GM18502 (cell line): ENCODE measurements at regions not wholly inside any gene's neighbourhood (a gene's known extent, or its start where the extent isn't known, plus 50 kb on each side); places are given as distances from the start of the nearest gene placed in this dataset.

Experiments
- ATAC-seq: cut with Tn5 transposase; IDR thresholded peaks from one replicate; pipeline ENCODE4 v1.9.1; 2021; ENCODE audit warnings: mild to moderate bottlenecking; ENCODE audit not compliant: unreplicated experiment, poor library complexity

DNA sequence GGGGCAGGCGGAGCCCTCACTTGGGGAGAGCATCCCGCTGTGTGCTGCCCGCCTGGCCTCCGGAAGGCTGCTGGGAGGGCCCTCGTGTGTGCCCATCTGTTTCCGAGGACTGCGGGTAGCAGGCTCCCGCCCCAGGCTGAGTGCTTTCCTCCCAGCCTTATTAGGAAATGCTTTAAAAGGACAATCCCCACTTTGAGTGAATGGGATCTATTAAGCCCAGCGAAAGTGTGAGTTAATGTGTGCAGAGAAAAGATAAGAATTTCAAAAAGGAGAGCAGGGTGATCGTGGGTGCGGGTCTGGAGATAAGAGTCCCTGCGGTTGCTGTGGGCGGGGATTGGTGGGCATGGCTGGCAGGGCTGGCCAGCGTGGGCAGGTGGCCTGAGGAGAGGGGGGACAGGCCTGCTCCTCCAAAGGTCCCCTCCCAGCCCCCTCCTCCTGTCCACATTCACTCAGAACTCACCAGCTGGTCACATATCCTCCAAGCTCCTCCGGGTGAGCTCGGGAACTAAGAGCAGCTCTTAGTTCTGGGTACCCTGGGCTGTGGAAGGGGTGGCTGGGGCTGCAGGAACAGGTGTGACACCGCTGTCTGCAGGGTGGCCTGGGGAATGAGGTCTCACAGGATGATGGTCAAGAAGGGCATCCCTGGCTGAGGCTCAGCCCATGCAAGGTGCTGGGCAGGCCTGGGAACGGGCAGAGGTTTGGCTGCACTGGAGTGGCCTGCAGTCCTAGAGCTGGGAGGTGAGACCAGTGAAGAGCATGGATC lies 1260.3 kb downstream of the BRD1 start:
- ATAC-seq, result no peak

- ATAC-seq, result no peak
Measured at GRCh38 chr22:48566741-48567140, 1260.9 kb downstream of the BRD1 start.

DNA sequence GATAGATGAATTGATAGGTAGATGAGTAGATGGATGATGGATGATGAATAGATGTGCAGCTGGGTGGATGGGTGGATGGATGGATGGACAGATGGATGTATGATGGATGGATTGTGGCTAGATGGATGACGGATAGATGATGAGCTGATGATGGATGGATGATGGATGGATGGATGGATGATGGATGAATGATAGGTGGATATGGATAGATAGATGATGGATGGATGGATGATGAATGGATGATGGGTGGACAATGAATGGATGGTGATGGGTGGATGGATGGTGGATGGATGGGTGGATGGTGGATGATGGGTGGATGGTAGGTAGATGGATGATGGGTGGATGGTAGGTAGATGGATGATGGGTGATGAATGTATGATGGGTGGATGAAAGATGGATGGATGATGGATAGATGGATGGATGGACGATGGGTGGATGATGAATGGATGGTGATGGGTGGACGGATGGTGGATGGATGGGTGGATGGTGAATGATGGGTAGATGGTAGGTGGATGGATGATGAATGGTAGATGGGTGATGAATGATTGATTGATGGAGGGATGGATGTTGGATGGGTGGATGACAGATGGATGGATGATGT lies 1261.7 kb downstream of the BRD1 start:
- no peak for ATAC-seq

- no peak for ATAC-seq
Measured at GRCh38 chr22:48564995-48565394, 1262.7 kb downstream of the BRD1 start.

- ATAC-seq, result no peak
Measured at GRCh38 chr22:48563966-48564330, 1263.7 kb downstream of the BRD1 start.

DNA sequence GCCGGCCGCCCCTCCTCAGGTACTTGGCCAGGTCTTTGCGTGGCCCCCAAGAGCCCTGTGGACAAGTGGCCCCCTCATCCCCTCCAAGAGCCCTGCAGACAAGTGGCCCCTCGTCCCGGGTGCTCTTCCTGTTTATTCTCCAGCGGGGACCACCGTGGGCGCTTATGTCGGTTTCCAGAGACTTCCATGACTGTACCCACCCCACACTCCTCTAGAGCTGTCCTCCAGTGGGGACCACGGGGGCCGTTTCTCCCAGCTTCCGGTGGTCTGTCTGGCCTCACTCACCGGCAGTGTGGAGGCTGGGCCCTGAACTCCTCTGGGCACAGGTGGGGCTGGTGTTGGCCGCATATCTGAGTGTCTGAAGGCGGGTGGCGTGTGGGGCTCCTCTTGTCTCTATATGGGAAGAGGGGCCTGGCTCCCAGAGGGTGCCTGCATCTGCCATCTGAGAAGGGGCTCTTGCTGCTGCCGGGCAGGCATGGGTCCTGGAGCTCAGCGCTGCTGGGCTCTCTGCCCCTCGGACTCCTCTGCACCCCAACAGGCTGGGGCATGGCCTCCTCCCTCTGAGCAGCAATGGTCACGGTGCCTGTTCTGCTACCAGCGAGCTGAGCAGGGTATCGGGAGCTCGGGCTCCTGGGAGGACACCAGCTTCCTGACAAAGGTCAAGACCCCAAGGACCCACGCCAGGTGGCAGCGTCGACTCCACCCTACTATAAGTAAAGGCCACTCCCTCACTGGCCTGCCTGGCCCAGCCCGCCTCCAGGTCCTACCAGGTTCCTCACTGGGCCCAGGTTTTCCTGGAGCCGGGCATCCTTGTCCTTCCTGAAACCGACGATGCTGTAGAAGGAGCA lies 1264.3 kb downstream of the BRD1 start:
- no peak for ATAC-seq

GRCh38 chr22:48561676-48562075 lies 1266.0 kb downstream of the BRD1 start:
- ATAC-seq, result no peak

DNA sequence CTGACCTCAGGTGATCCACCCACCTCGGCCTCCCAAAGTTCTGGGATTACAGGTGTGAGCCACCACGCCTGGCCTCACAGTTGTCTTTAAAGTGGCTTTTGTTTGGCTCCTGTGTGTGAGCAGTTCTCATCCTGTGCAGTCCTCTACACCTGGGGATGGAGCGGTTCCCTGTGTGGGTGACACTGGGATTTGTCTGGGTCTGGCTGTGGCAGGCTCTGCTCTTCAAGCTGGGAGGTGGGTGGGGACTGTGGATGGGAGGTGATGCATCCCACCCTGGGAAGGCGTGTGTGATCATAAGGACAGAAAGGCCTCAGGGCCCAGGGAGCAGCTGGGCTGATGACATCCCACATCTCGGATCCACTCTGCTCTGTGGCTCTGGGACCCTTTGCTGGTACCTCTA lies 1266.8 kb downstream of the BRD1 start:
- no peak for ATAC-seq

- ATAC-seq, result no peak
Measured at GRCh38 chr22:48560389-48560751, 1267.3 kb downstream of the BRD1 start.

- no peak for ATAC-seq
Measured at GRCh38 chr22:48559647-48560388, 1267.9 kb downstream of the BRD1 start.

- no peak for ATAC-seq
Measured at GRCh38 chr22:48558606-48559402, 1268.9 kb downstream of the BRD1 start.

DNA sequence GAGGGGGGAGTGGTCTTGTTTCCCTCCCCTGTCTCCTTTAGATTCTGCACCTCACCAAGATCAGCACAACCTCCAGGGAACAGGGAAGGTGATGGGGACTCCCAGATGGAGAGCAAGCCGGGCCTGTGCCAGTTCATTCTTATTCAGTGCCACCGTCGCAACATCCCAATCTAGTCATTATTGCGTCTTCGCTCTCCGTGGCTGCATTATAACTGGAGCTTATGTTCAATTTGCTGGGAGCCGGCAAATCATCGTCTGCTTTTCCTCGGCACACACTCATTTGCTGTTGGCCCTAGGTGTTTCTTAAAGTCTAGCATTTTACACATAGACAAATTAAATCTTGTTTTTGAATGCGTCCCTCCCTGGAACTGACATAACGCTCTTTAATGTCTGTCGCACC lies 1269.7 kb downstream of the BRD1 start:
- ATAC-seq, result no peak

- ATAC-seq, result no peak
Measured at GRCh38 chr22:48557473-48557872, 1270.2 kb downstream of the BRD1 start.

DNA sequence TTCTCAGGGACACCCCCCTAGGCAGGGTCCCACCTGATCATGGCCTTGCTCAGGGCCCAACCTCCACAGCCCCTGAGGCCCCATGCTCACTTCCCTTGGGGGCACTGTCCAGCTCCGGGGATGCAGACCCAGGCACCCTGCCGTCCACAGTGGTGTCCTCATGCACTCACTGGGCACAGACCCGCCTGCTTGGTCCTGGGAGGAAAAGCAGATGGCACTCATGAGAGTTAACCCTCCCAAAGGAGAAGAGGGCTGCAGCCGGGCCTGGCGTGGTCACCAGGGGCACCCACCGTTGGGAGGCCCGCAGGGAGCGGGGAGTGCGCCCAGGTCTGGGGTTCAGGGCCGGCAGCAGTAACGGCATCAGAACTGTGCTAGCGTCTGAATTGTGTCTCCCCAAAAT lies 1270.9 kb downstream of the BRD1 start:
- ATAC-seq, result no peak

GRCh38 chr22:48556222-48556621 lies 1271.5 kb downstream of the BRD1 start:
- no peak for ATAC-seq

DNA sequence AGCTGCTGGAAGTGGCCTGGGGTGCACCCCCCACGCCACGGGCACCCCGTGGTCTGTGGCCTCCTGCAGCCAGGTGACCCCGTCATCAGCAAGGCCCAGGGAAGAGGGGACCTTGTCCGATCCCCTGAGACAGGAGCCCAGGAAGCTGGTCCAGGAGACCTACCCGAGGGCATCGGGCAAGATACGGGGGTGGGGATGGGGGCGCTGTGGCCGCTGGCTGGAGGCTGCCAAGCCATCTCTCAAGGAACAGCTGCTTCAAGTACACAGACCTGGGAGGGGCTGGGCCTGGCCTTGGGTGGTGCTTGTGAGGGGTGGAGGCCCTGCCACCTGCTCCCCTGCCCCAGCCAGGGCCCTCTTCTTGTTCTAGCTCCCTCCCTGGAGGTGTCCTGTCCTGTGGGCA lies 1272.1 kb downstream of the BRD1 start:
- ATAC-seq, result no peak

- no peak for ATAC-seq
Measured at GRCh38 chr22:48554893-48555572, 1272.6 kb downstream of the BRD1 start.

- ATAC-seq, result no peak
Measured at GRCh38 chr22:48553694-48554308, 1273.9 kb downstream of the BRD1 start.

DNA sequence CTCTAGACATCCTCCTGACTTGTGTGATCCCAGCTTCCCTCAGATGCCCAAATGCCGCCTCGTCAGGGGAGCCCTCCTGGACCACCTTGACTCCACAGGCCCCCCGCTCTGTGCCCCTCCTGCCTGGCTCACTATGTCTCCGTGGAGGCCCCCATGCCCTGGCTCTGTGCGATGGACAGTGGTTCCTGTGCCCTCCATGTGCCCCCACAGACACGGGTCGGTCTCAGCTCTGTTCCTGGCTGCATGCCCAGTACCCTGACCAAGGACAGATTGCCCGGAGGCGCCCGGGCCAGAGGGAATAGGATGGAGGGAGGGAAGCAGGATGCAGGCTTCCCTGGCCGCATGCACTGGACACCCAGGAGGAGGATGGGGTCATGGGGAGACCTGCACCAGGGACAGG lies 1274.6 kb downstream of the BRD1 start:
- ATAC-seq, result no peak
